Fibroblast of lung (primary cell): ENCODE measurements at regions not wholly inside any gene's neighbourhood (a gene's known extent, or its start where the extent isn't known, plus 50 kb on each side); places are given as distances from the start of the nearest gene placed in this dataset.

Experiments used
- DNase-seq, 2 donors: peaks; one replicate each; pipeline versions ENCODE4 v3.0.0 to v3.0.0-alpha.2; 2010; ENCODE audit warnings: low read depth in 2 of 2
- H2AFZ ChIP-seq: 2 replicates; pipeline ENCODE4 v1.5.1; 2012; ENCODE audit warnings: low read length, control low read depth, inconsistent platforms
- H3K27ac ChIP-seq: 2 replicates; pipeline ENCODE4 v1.5.1; 2011; ENCODE audit warnings: low read length, control low read depth; ENCODE audit not compliant: insufficient read depth
- H3K27me3 ChIP-seq: 2 replicates; pipeline ENCODE4 v1.5.1; 2011; ENCODE audit warnings: mild to moderate bottlenecking, low read length; ENCODE audit not compliant: control insufficient read depth, insufficient read depth
- H3K36me3 ChIP-seq: 2 replicates; pipeline ENCODE4 v1.5.1; 2011; ENCODE audit warnings: low read length; ENCODE audit not compliant: control insufficient read depth, insufficient read depth
- H3K4me1 ChIP-seq: 2 replicates; pipeline ENCODE4 v1.5.1; 2011; ENCODE audit warnings: low read length; ENCODE audit not compliant: control insufficient read depth, insufficient read depth; ENCODE audit errors: extremely low read depth
- H3K4me2 ChIP-seq: 2 replicates; pipeline ENCODE4 v1.5.1; 2011; ENCODE audit warnings: low read length, control low read depth; ENCODE audit not compliant: insufficient read depth; ENCODE audit errors: extremely low read depth
- H3K4me3 ChIP-seq, 4 experiments: fragments of 200-600 bp in 1 of 4; sonication (generic) in 1 of 4; replicated peaks in 1 of 4; 2 replicates each; pipeline ENCODE4 v1.5.1; 2011 to 2016; ENCODE audit warnings: low read length in 4 of 4, low read depth in 3 of 4, mild to moderate bottlenecking in 3 of 4, control low read depth in 2 of 4, inconsistent platforms in 1 of 4, mixed read lengths in 1 of 4; ENCODE audit not compliant: insufficient read depth in 1 of 4; ENCODE audit errors: control extremely low read depth in 1 of 4
- H3K79me2 ChIP-seq: 2 replicates; pipeline ENCODE4 v1.5.1; 2012; ENCODE audit warnings: mild to moderate bottlenecking, low read length, inconsistent platforms; ENCODE audit not compliant: control insufficient read depth, insufficient read depth
- H3K9ac ChIP-seq: 2 replicates; pipeline ENCODE4 v1.5.1; 2011; ENCODE audit warnings: mild to moderate bottlenecking, low read length, control low read depth; ENCODE audit not compliant: insufficient read depth
- H3K9me3 ChIP-seq: 2 replicates; pipeline ENCODE4 v1.5.1; 2012; ENCODE audit warnings: low read depth, low read length; ENCODE audit not compliant: control insufficient read depth, insufficient read depth
- H4K20me1 ChIP-seq: 2 replicates; pipeline ENCODE4 v1.5.1; 2011; ENCODE audit warnings: low read length; ENCODE audit not compliant: control insufficient read depth, insufficient read depth; ENCODE audit errors: extremely low read depth
- EZH2 ChIP-seq: IDR thresholded peaks from 2 replicates; pipeline ENCODE4 v1.5.1; 2012; ENCODE audit warnings: low read length, control low read depth, mild to moderate bottlenecking; ENCODE audit errors: missing control alignments
- TF ChIP-seq, protein P1 (sequence below), 2 donors: IDR thresholded peaks in 1 of 2; conservative IDR thresholded peaks in 1 of 2; 1 replicate in 1 of 2; 2 replicates in 1 of 2; pipeline ENCODE4 v1.5.1; 2011 to 2012; ENCODE audit warnings: low read length in 2 of 2, control low read depth in 1 of 2, inconsistent platforms in 1 of 2, low read depth in 1 of 2, mild to moderate bottlenecking in 1 of 2

DNA sequence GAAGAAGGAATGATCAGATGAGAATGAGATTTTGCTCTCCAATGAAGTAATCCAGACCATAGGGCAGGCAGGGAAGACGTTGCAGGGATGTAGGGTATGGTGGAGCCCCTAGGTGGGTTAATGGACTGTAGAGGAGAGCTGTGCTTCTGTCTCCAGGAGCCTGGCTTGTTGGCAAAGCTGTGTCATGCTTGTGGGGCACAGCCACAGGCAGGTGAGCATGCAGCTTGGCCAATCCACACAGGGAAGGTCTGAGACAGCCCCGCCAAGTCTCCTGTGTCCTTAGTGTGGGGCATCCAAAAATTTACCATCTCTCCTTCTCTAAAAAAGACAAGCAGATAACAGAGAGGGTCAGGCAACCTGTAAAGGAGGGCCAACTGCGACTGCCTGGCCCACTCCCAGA is 71.4 kb upstream of the FLT1 start:
- H3K27ac ChIP-seq = no peak overlapping the region
- H2AFZ ChIP-seq = no peak overlapping the region
- no peaks in the 10 kb centered on the region for H3K4me1 ChIP-seq
- no peaks in the 10 kb centered on the region for H4K20me1 ChIP-seq
- DNase-seq = no peak
- no peaks in the 10 kb centered on the region for H3K9me3 ChIP-seq
- no peak for TF ChIP-seq EZH2
- TF ChIP-seq, protein P1, sequence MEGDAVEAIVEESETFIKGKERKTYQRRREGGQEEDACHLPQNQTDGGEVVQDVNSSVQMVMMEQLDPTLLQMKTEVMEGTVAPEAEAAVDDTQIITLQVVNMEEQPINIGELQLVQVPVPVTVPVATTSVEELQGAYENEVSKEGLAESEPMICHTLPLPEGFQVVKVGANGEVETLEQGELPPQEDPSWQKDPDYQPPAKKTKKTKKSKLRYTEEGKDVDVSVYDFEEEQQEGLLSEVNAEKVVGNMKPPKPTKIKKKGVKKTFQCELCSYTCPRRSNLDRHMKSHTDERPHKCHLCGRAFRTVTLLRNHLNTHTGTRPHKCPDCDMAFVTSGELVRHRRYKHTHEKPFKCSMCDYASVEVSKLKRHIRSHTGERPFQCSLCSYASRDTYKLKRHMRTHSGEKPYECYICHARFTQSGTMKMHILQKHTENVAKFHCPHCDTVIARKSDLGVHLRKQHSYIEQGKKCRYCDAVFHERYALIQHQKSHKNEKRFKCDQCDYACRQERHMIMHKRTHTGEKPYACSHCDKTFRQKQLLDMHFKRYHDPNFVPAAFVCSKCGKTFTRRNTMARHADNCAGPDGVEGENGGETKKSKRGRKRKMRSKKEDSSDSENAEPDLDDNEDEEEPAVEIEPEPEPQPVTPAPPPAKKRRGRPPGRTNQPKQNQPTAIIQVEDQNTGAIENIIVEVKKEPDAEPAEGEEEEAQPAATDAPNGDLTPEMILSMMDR (conservative IDR thresholded peaks at IDR 0.05 in 1 of 2, IDR thresholded peaks at IDR 0.05 in 1 of 2; ENCODE audit: low read depth in 1 of 2, low read length in 2 of 2) = no peak
- no peak overlapping the region for H3K9ac ChIP-seq
- H3K36me3 ChIP-seq = no peaks in the 10 kb centered on the region
- no peaks in the 10 kb centered on the region for H3K27me3 ChIP-seq
- no peak overlapping the region for H3K4me3 ChIP-seq
- H3K79me2 ChIP-seq = no peaks in the 10 kb centered on the region
- no peak overlapping the region for H3K4me2 ChIP-seq

DNA sequence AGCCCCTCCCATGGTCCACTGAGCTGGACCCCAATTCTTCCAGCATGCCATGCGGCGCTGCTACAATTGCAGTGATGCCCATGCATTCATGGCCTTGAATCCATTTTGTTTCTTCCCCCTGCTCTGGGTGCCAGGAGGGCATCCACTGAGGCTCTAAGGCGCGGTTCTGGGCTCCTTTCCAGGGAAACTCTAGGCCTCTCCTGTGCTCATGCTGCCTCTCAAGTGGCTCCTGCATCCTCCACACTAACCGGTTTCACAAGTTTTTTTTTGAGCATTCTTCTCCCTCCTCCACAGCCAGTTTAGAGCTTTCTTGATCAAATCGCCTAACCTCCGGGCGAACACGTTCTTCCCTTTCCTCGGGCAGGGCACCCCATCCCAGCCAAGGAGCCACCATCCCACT is 69.1 kb upstream of the FLT1 start:
- Histone ChIP-seq H2AFZ (no peak overlapping the region), H3K4me1 (no peaks in the 10 kb centered on the region), H4K20me1 (no peaks in the 10 kb centered on the region), H3K27me3 (no peaks in the 10 kb centered on the region), H3K79me2 (no peaks in the 10 kb centered on the region), H3K9ac (no peak overlapping the region), H3K4me3 (no peak overlapping the region), H3K27ac (no peak overlapping the region), H3K36me3 (no peaks in the 10 kb centered on the region), H3K9me3 (no peaks in the 10 kb centered on the region), H3K4me2 (no peak overlapping the region)
- DNase-seq = no peak
- TF ChIP-seq, protein P1 (conservative IDR thresholded peaks at IDR 0.05 in 1 of 2, IDR thresholded peaks at IDR 0.05 in 1 of 2; ENCODE audit: low read depth in 1 of 2, low read length in 2 of 2) = no peak
- TF ChIP-seq EZH2 = no peak

DNA sequence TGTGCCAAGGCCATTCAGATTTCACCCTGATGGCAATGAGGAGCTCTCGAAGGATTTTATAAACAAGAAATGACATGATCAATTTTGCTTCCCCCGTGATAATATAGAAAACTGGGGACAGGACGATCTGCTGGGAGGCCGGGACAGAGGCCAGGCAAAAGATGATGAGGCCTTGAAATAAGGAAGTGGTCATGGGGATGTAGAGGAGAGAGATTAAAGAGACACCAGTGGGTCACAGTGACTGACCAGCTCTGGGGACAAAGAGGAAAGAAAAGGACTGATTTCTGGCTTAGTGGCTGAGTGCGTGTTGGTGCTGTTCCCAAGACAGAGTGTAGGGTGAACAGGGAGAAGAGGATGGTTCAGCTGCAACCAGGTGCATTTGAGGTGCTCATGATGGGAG is 68.7 kb upstream of the FLT1 start:
- no peak overlapping the region for H3K9ac ChIP-seq
- H3K79me2 ChIP-seq = no peaks in the 10 kb centered on the region
- H4K20me1 ChIP-seq = no peaks in the 10 kb centered on the region
- no peaks in the 10 kb centered on the region for H3K27me3 ChIP-seq
- DNase-seq = no peak
- no peak overlapping the region for H3K4me3 ChIP-seq
- H3K4me2 ChIP-seq = no peak overlapping the region
- no peaks in the 10 kb centered on the region for H3K36me3 ChIP-seq
- no peak overlapping the region for H3K27ac ChIP-seq
- H2AFZ ChIP-seq = no peak overlapping the region
- TF ChIP-seq, protein P1 (conservative IDR thresholded peaks at IDR 0.05 in 1 of 2, IDR thresholded peaks at IDR 0.05 in 1 of 2; ENCODE audit: low read depth in 1 of 2, low read length in 2 of 2) = no peak
- peaks cover 2% of the 10 kb centered on the region for H3K4me1 ChIP-seq
- H3K9me3 ChIP-seq = no peaks in the 10 kb centered on the region
